HCT116 (cell line): ENCODE measurements at regions not wholly inside any gene's neighbourhood (a gene's known extent, or its start where the extent isn't known, plus 50 kb on each side); places are given as distances from the start of the nearest gene placed in this dataset.

Experiments
- CEBPB ChIP-seq: IDR thresholded peaks from 2 replicates; pipeline ENCODE4 v1.6.1; 2012; ENCODE audit warnings: low read depth
- CTCF ChIP-seq, 3 experiments: fragments of 200-600 bp in 1 of 3; sonication (generic) in 1 of 3; IDR thresholded peaks in 2 of 3; conservative IDR thresholded peaks in 1 of 3; 2 replicates each; pipeline ENCODE4 v1.5.1; 2012 to 2017; ENCODE audit warnings: low read depth in 2 of 3, low read length in 2 of 3, antibody characterized with exemption in 1 of 3, borderline replicate concordance in 1 of 3, control low read depth in 1 of 3, mild to moderate bottlenecking in 1 of 3, mixed read lengths in 1 of 3, mixed run types in 1 of 3, moderate library complexity in 1 of 3; ENCODE audit not compliant: insufficient read depth in 1 of 3
- JUND ChIP-seq: IDR thresholded peaks from 2 replicates; pipeline ENCODE4 v1.6.1; 2012
- POLR2A ChIP-seq: IDR thresholded peaks from 2 replicates; pipeline ENCODE4 v1.7.0; 2011; ENCODE audit warnings: borderline replicate concordance; ENCODE audit not compliant: insufficient read depth, insufficient read length; ENCODE audit errors: extremely low read depth
- POLR2AphosphoS5 ChIP-seq: IDR thresholded peaks from 2 replicates; pipeline ENCODE4 v1.6.1; 2011; ENCODE audit warnings: mild to moderate bottlenecking, low read depth, low read length, moderate library complexity
- REST ChIP-seq: IDR thresholded peaks from 2 replicates; pipeline ENCODE4 v1.6.1; 2012; ENCODE audit warnings: low read depth
- ZBTB33 ChIP-seq: IDR thresholded peaks from 2 replicates; pipeline ENCODE4 v1.6.1; 2011; ENCODE audit warnings: mild to moderate bottlenecking, low read length, moderate library complexity; ENCODE audit not compliant: insufficient replicate concordance; ENCODE audit errors: extremely low read depth

- TF ChIP-seq CTCF (IDR thresholded peaks at IDR 0.05 in 2 of 3, conservative IDR thresholded peaks at IDR 0.05 in 1 of 3; ENCODE audit: borderline replicate concordance in 1 of 3, insufficient read depth in 1 of 3, low read depth in 2 of 3, low read length in 2 of 3): peak in 1 of 3 experiments; percentile 28; a peak in 1 of 6 replicates
- TF ChIP-seq POLR2A: no peak
- TF ChIP-seq CEBPB: no peak
- TF ChIP-seq JUND: no peak
- TF ChIP-seq POLR2AphosphoS5: no peak
- no peak for TF ChIP-seq ZBTB33
- no peak for TF ChIP-seq REST
Observed at GRCh38 chr4:27096142-27096824, 235.6 kb downstream of the STIM2 start.
